H1 (cell line): ENCODE measurements at regions not wholly inside any gene's neighbourhood (a gene's known extent, or its start where the extent isn't known, plus 50 kb on each side); places are given as distances from the start of the nearest gene placed in this dataset.

Experiments
- ASH2L ChIP-seq: fragments of 200-600, 300-600 bp; sonication (generic); IDR thresholded peaks from one replicate; pipeline ENCODE4 v1.7.1; 2017; ENCODE audit warnings: low read length
- CBX5 ChIP-seq: fragments of 300-800, 300-1000 bp; sonication (generic); IDR thresholded peaks from 2 replicates; pipeline ENCODE4 v1.7.1; 2016; ENCODE audit warnings: antibody characterized with exemption, low read length, low read depth
- CEBPB ChIP-seq: IDR thresholded peaks from 2 replicates; pipeline ENCODE4 v1.6.1; 2012; ENCODE audit warnings: low read depth, low read length
- CHD2 ChIP-seq: IDR thresholded peaks from 2 replicates; pipeline ENCODE4 v1.6.1; 2012; ENCODE audit warnings: low read length, improper control_type of control experiment
- FOSL1 ChIP-seq: IDR thresholded peaks from 2 replicates; pipeline ENCODE4 v1.6.1; 2011; ENCODE audit warnings: mild to moderate bottlenecking, low read depth, low read length, moderate library complexity; ENCODE audit not compliant: insufficient read depth
- KDM1A ChIP-seq: fragments of 200-600, 300-600 bp; sonication (generic); IDR thresholded peaks from 2 replicates; pipeline ENCODE4 v1.7.1; 2016; ENCODE audit warnings: mild to moderate bottlenecking, low read length, borderline replicate concordance
- POLR2A ChIP-seq, 2 experiments: IDR thresholded peaks; 1 replicate in 1 of 2; 2 replicates in 1 of 2; pipeline ENCODE4 v1.6.1; 2011; ENCODE audit warnings: low read depth in 2 of 2, low read length in 2 of 2, mild to moderate bottlenecking in 2 of 2; ENCODE audit errors: control extremely low read depth in 1 of 2
- POLR2AphosphoS5 ChIP-seq: IDR thresholded peaks from 2 replicates; pipeline ENCODE4 v1.6.1; 2011; ENCODE audit warnings: low read depth, low read length
- SP1 ChIP-seq: IDR thresholded peaks from 2 replicates; pipeline ENCODE4 v1.6.1; 2011; ENCODE audit warnings: low read depth, low read length
- TAF7 ChIP-seq: optimal IDR thresholded peaks from 2 replicates; pipeline ENCODE3; 2011; ENCODE audit warnings: low read depth, mild to moderate bottlenecking, inconsistent platforms, low read length, moderate library complexity, borderline replicate concordance
- TF ChIP-seq, protein P1 (sequence below), 3 experiments: IDR thresholded peaks; 1 replicate in 2 of 3; 2 replicates in 1 of 3; pipeline versions ENCODE4 v1.5.1 to v1.6.1; 2011; ENCODE audit warnings: low read length in 3 of 3, mild to moderate bottlenecking in 3 of 3, inconsistent platforms in 2 of 3, low read depth in 1 of 3, moderate library complexity in 1 of 3; ENCODE audit not compliant: insufficient read depth in 1 of 3; ENCODE audit errors: control extremely low read depth in 1 of 3
- TF ChIP-seq, protein P2 (sequence below): IDR thresholded peaks from 2 replicates; pipeline ENCODE4 v1.6.1; 2012; ENCODE audit warnings: low read length, inconsistent platforms

DNA sequence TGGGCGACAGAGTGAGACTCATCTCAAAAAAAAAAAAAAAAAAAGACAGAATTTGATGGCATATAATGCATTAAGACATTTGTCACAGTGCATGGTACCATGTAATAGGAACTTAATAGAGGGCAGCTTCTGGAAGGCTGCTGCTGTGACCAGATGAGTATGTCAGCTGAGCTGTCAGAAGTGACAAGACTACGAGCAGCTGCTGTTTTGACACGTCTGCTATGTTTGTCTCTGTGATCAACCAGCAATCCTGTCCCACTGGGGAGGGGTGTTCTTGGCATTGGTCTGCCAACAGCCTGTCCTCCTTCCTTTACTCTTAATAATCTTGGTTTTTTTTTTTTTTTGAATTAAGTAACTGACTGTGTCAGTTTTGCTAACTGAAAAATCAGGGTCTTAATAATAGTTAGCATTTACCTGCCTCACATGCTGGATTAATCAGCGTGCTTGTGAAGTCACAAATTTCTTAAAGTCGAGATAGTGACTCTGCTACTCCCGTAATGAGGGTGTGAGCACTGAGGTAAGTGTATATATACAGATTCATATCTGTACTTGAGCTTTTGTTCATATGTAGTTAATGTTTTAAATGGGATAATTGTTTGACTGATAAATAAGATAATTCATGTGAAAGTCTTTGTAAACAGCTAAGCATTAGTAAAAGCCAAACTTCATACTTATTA lies 152.4 kb downstream of the BMP2 start:
- TF ChIP-seq POLR2A (IDR thresholded peaks at IDR 0.05; ENCODE audit: control extremely low read depth in 1 of 2, low read depth in 2 of 2, low read length in 2 of 2) (no peak), KDM1A (no peak), POLR2AphosphoS5 (no peak), CEBPB (no peak), FOSL1 (no peak), SP1 (no peak), TAF7 (no peak), CBX5 (no peak), ASH2L (no peak), CHD2 (no peak)
- TF ChIP-seq, protein P1, sequence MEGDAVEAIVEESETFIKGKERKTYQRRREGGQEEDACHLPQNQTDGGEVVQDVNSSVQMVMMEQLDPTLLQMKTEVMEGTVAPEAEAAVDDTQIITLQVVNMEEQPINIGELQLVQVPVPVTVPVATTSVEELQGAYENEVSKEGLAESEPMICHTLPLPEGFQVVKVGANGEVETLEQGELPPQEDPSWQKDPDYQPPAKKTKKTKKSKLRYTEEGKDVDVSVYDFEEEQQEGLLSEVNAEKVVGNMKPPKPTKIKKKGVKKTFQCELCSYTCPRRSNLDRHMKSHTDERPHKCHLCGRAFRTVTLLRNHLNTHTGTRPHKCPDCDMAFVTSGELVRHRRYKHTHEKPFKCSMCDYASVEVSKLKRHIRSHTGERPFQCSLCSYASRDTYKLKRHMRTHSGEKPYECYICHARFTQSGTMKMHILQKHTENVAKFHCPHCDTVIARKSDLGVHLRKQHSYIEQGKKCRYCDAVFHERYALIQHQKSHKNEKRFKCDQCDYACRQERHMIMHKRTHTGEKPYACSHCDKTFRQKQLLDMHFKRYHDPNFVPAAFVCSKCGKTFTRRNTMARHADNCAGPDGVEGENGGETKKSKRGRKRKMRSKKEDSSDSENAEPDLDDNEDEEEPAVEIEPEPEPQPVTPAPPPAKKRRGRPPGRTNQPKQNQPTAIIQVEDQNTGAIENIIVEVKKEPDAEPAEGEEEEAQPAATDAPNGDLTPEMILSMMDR (IDR thresholded peaks at IDR 0.05; ENCODE audit: control extremely low read depth in 1 of 3, insufficient read depth in 1 of 3, low read depth in 1 of 3, low read length in 3 of 3): no peak
- TF ChIP-seq, protein P2, sequence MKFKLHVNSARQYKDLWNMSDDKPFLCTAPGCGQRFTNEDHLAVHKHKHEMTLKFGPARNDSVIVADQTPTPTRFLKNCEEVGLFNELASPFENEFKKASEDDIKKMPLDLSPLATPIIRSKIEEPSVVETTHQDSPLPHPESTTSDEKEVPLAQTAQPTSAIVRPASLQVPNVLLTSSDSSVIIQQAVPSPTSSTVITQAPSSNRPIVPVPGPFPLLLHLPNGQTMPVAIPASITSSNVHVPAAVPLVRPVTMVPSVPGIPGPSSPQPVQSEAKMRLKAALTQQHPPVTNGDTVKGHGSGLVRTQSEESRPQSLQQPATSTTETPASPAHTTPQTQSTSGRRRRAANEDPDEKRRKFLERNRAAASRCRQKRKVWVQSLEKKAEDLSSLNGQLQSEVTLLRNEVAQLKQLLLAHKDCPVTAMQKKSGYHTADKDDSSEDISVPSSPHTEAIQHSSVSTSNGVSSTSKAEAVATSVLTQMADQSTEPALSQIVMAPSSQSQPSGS: no peak
